Endometrium (tissue), 2 donors: ENCODE measurements at regions not wholly inside any gene's neighbourhood (a gene's known extent, or its start where the extent isn't known, plus 50 kb on each side); places are given as distances from the start of the nearest gene placed in this dataset.

Source experiments
- FAIRE-seq: peaks from 2 replicates; lab custom pipeline; 2012; peaks lifted over from hg19 to GRCh38; lab: Jason Lieb, UNC
- donor health status: control.
- donor health status: control.

DNA sequence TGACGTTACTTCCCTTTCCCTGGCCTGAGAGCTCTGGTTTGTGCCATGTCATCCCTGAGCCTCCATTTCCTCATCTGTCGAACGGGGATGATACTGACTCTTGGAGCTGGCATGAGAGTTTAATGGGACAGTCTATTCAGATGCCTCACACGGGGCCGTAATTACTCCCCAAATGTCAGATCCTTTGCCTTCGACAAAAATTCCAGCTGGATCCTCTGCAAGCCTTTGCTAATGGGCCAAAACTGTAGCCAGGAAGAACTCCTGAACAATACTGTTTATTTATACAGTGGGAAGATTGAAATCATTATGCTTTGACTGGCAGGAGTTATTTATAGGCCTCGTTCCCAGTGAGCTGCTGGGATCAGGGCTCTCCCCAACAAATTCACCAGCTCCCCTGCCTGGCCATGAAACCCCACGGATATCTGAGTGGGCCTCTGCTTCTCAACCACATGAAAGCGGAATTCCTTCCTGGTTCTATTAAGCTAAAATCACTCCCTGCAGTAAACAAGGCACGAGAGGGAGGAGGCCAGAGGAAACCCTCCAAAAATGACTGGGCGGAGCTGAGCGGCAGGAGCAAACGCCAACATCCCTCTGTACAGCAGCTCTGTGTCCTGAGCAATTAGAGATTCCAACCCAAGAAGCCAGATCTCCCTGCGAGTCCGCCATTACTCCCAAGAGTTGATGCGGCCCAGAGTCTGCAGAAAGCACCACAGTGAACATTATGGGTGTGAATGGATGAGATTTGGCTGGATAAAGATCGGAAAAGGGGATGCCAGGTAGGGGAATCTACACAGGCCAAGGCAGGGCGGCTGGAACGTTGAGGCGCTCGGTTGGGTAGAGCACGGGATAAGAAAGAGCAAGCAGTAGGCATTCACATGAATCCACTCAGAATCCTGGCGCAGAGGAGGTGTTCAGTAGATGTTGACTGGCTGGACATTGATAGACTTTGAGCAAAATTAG, 326.1 kb downstream of the BCL11B start:
- no peak for FAIRE-seq

DNA sequence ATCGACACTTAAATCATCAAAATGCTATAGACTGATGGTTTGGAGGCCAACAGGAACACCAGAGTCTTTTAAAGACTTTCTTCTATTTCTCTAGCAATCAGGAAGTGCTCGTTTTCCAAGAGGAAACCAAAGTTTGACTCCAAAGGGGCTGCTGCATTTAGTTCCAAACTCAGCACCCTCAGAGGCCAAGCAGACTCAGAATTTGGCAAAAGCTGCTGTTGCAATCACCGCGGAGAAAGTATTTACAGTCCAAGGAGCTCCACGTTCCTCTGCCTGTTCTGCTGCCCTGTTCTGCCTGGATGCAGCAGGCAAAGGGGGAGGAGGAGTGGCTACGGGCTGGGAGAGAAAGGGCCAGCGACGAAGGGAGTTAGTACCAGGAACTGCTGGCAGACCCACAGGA, 325.1 kb downstream of the BCL11B start:
- FAIRE-seq: no peak

DNA sequence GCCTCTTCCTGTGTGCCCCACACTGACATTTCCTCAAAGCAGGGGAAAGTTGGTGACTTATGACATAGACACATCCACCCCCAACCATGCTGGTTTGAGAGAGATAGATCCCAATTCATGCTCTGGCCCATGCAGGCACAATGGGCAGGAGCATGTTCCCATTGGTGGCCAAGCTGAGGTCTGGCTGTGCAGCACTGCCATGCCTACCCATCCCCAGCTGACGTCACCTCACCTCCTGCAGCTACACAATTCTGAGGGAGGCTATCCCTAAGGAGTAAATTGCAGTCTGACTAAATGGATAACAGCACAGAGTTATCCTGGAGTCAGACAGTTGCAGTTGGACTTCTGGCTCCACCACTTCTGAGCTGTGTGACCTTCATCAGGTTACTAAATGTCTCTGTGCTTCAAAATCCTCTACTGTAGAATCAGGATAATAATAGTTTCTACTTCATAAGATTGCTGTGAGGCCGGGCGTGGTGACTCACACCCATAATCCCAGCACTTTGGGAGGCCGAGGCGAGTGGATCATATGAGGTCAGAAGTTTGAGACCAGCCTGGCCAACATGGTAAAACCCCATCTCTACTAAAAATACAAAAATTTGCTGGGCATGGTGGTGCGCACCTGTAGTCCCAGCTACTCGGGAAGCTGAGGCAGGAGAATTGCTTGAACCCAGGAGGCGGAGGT, 323.9 kb downstream of the BCL11B start:
- FAIRE-seq: no peak

DNA sequence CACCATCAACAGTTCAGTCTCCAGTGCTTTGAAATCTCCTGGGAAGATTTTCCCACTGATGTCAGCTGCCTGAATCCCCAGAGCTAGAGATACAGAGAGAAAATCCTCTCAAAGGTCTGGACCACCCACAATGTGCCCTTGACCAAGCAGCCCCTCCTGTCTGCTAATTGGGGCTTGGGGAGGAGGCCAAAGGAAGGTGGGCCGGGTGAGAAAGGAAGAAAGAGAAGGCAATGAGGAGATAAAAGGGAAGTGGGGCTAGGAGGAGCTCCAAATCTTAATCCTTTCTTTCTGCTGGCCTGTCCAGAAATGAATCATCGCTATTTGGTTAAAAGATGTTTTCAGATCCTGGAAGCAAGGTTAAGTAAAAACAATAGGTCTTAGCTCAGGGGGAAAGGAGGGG, 322.9 kb downstream of the BCL11B start:
- FAIRE-seq: no peak

DNA sequence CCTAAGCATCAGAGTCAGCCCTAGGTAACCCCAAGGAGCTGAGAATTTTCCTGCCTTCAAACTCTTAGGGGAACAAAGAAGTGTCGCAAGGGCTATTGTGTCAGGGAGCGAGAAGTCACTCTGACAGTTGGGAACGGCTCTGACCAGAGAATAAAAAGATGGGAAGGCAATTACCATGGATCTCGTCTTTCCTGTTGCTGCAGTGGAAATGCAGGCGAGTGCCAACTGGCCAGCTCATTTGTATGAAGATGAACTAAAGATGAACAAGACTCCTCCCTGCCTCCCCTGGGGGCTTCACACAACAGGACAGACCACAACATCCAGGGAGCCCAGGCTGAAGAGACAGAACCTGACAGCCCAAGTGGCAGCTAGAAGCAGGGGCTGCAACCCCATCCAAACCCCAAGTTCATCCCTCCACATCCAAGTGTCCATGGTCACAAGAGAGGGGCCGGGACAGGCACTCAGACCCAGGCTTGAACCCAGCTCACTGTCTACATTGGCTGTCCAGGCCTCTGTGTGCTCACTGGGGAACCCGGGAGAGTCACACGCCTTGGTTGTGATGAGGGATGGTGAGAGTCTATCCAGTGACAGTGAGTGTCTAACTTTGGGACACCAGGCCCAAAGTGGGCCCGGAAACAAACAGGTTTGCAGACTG, 322.4 kb downstream of the BCL11B start:
- FAIRE-seq: no peak

DNA sequence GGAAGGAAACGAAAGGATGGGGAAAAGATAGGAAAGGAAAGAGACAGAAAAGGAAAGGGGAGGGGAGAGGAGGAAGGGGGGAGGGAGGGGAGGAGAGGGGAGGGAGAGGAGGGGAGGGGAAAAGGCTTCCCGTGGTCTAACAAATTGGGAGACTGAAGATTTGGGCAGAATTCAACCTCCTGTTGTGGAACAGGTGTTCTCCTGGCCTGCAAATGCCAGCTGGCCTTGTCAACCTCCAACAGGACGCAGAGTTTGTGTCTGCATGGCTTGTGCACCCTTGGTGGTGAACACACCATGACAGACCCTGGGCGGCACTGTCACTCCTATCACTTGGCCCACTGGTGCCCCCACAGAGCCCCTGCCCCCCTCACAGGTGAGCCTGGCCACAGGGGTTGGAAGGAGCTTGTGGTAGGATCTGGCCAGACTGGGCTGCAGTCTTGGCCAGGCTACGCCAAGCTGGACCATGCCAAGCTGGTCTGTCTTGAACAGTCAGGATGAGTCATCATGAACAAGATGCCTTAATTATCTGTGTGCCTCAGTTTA, 321.6 kb downstream of the BCL11B start:
- FAIRE-seq: no peak

DNA sequence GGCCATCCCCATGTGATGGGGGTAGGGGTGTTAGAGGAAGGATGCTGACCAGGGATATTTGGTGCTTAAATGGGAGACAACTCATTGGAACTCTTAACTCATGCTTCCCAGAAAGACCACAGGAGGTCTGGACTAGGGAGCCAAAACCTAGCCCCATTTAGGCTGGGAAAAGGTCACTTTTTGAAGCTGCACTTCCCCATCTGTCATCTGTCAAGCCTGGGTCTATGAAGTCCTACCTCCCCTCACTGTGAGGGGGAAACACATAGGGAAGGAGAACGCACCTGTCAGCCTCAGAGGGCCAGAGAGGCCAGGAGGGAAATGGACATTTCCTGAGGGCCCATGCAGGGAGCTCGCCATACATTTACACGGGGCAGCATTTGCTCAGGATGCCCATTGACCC, 321.0 kb downstream of the BCL11B start:
- no peak for FAIRE-seq

DNA sequence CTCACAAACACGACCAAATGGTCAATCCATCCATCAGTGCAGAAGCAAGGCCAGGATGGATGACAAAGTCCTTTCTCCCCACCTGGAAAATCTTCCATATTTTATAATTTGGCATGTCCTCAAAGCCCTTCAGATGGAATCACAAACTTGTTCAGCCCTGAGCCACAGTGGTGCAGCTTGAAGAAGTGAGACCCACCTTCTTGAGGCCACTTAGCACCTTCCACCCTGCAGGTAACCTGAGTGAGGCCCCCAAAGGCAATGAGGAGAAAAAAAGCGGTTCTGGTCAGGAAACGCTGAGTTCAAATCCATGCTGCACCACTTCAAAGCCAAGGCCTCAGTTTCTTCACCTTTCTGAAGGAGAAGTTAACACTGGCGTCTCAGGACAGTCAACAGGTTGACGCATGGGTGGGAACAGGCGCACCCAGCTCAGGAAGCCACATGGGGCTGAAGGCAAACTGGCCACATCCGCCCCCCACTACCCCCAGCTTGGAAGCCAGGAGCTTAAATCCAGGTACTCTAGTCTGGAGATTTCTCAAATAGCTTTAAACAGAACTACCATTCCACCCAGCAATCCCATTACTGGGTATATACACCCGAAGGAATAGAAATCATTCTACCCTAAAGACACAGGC, 320.4 kb downstream of the BCL11B start:
- FAIRE-seq: no peak

DNA sequence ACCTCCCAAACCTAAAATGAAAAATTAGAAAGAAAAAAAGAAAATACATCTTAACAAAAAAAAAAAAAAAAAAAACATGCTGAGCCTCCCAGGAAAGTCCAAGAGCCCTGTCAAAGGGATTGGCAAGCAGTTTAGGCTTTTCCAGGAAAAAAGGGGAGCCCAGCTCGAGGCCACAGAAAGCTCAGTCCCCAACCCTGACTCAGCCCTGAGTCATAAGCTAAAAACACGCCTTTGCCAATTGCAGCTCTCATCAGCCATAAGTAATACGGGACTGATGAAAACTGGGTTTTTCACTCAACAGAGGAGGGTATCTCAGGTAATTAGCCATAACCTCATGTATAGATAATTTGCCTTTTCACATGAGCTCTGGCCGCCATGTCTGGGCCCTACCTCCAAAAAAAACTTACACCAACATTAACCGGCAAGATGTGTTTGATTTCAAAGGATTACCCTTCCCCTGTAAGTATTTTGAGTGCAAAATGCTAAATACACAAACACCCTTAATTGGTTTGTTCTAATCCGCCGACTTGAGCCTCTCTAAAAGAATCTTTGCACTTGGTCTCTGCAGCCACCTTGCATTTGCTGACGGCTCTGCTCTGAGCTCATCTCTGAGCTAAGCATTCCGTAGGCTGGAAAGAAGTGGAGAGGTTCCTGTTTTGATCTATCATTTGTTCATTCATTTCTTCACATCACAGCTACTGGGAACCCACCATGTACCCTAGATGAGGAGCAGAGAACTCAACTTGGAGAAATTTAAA, 319.2 kb downstream of the BCL11B start:
- FAIRE-seq: no peak

DNA sequence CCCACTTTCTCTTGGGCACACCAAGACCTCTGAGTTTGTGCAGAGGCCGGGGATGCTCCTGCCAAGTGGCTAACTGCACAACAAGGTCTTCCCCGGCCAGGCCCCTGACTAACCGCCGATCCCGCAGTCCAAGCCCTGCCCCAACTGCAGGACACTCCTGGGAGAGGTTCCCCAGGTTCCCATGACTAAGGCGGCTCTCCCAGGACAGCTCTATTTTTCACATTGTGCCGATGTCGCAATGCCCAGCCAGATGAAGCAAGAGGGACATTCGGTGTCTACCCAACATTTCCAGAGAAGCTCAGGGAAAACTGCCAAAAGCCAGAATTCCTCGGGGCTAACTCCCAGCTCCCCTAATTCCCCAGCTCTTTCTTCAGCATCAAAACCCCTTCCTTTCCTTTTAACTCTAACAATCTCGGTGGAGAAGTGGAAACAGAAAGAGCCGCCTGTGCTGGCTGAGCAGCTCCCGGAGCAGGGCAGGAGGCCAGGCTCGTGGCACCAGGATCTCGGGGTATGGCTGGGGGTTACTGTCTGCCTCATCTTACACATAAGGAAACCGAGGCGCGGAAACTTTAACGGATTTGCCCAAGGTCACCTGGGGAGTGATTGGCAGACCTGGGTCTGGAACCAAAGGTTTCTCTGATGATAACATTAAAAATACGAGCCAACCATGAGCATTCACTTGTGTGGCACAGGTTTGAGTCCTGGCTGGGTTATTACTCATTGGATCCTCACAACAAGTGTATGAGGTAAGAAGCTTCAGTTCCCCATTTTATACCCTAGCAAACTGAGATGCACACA, 318.2 kb downstream of the BCL11B start:
- no peak for FAIRE-seq

DNA sequence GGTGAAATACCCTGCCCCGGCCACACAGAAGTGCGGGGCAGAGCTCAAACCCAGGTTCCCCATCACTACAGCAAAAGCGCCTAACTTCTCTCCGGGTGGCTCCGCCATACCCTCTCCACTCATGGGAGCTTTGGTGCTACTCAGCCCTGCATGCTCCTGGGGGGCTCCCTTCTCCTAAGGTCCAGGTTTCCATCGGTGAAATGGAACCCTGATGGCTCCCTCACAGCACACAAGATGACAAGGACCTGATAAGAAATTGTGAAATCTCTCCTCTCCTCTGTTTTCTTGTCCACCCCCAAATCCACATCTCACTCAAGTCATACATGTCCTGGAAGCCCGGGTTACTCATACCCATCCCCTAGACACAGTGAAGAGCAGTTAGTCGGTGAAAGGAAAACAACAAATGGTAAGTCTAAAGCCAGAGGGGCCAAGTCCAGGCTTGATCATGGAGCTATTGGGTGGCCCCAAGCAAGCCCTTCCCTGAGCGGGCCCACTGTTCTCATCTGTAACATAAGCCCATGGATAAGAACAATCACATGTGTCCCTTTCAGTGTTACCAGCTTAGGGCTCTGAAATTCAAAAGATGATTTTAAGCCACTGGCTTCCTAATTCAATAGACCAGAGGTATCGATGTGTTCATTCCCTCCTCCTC, 317.5 kb downstream of the BCL11B start:
- FAIRE-seq: no peak

DNA sequence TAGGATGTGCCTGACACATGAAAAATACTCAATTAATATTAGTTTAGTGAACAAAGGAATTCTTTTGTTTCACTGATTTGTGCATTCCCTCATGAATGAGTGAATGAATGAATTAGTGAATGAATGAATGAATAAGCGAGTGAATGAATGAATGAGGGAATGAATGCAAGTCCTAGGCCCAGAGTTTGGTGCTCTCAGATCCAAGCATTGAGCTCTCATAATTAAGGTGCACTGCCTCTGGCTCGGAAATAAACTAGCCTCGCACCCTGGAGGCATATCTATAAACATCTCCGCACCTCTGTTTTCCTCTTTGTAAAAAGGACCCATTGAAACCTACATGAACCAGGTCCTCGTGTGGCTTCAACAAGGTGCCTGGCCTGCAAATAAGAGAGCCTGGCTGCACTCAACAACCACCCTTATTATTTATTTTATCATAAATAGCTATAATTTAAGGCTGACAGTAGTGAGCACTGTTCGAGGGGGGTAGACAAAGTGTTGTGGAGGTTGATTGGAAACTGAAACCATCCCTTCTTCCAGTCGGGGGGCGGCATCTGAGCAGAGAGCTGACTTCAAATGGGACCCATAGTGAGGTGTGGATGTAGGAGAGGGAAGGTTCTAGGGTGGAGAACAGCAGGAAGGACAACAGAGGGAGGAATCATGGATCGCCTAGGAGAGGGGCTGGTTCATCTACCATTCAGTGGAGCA, 316.8 kb downstream of the BCL11B start:
- no peak for FAIRE-seq

DNA sequence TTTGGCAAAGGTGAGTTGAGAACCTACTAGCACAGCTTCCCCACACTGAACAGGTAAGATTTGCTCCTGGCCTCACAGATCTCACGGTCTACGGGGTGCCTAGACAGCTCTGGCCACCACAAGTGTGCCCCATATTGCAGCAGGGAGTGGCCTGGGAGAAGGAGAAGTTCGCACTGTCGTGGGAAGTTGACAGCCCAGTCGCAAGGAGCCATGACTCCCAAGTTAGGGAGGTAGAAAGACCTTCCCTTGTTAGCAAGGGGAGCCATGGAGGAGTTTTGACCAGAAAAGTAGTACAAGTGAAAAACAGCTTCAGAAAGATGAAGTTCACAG, 316.3 kb downstream of the BCL11B start:
- FAIRE-seq: no peak

DNA sequence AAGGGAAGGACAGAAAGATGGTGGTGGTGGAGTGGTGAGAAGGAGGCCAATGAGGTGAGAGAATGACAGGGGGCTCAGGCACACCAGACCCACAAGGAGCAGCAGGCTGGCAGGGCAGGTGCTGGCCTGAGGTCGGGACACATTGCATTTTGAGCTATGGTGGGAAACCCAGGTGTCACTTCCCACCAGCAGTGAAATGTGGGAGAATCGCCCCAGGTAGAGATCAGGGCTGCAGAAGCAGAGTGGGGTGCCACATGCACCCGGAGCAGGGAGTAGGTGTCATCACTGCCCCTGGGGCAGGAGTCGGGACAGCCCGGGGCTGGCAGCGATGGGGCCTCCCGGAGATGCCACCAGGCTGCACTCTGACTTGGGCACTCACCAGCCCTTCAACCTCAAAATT, 315.8 kb downstream of the BCL11B start:
- no peak for FAIRE-seq

DNA sequence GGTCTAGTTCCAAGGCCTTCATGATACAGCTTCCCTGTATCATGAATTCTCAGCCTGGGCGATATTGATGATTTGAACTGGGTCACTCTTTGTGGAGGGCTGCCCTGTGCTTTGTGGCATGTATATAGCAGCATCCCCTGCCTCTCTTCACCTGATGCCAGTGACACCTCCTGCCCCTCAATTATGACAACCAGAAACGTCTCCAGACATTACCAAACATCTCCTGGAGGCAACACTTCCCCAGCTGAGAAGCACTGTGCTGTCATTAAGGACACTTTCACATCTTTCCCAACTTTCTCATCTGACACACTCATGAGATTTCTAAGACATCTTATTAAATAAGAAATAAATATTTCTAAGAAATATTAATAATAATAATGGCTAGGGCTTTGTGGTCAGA, 315.3 kb downstream of the BCL11B start:
- no peak for FAIRE-seq

DNA sequence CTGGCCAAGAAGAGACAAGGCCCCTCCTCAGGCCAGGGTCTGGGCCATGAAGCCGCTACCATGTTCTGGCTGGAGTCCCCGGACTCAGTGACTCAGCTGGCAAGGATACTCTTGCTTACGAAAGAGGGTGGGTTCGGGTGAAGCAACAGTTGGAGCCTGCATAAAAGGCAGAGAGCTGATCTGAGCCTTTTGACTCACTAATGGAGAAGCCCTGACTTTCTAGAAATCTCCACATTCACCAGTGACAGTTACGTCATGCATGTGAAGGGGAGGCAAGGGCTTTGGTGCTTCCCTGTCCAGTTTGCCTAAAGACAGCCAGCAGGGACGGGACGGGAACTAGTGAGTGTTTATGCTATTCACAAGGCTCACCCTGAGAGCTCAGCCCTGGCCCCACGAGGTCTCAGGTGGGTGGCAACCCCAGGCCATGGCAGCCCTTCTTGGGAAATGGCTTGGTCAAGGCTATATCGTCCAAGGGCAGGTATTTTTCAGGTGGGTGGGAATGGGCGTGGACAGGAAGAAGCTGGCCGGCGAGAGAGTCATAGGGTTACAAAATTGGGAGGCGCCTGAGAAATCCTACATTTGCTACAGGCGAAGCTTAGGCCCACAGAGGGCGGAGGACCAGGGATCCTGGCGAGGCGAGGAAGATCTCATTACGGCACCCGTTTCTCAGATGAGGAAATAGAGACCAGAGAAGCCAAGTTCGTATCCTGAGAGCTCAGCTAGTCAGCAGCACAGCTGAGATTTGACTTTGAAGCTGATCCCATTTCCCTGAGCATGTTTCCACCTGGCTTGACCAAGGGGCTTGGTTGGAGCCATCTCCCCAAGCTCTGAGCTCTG, 314.6 kb downstream of the BCL11B start:
- no peak for FAIRE-seq

DNA sequence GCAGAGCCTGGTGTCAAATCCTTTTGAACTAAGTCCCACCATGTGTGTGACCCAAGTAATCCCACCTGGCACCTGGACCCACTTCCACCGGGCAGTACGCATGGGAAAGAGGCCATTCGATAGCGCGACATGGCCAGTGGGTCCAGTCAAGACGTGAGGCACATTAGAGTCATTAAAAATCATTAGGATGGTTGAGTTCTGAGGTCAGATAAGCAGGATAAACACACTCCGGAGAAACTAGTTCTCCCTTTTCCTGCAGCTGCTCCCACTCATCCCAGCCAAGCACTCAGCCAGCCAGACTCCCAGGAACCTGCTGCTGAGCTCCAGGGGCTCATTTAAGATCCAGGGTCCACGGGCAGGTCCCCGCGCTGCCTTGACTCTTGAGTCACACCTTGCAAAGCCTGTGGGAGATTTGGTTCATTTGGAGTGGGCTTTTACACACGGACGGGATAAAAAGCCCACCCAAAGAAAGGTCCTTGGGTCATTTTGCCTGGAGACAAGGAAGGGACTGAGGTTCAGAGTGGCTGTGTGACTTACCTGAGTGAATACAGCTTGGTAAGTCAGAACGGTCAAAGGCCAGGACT, 313.9 kb downstream of the BCL11B start:
- no peak for FAIRE-seq

DNA sequence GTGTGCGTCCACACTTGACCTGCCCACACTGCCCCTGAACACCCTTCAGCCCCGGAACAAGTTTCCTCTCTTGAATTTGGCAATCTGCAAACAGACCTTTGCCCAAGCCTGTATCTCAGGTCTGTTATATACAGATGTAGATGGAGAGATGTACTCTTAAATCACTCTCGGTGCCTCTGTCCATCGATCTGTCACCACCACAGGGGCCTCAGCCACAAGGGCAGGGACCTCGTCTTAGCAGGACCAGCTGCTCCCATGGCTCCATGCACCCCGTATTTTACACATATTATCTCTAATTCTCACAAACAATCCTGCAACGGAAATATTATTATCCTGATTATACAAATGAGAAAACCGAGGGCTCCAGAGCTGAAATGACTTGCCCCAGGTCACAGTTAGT, 313.4 kb downstream of the BCL11B start:
- no peak for FAIRE-seq
